Activated naive CD8-positive, alpha-beta T cell (primary cell): ENCODE measurements at regions not wholly inside any gene's neighbourhood (a gene's known extent, or its start where the extent isn't known, plus 50 kb on each side); places are given as distances from the start of the nearest gene placed in this dataset.
"Not testable (repeated sequence)": the region's sequence is repeated elsewhere in the genome, so short reads cannot be mapped to it uniquely, and the experiment has no call there.

Experiments
- H3K27ac Mint-ChIP-seq: one replicate; pipeline ENCODE4 v1.8.0; 2021; ENCODE audit warnings: mixed read lengths
- H3K27me3 Mint-ChIP-seq: one replicate; pipeline ENCODE4 v1.8.0; 2021; ENCODE audit warnings: mixed read lengths
- H3K36me3 Mint-ChIP-seq: one replicate; pipeline ENCODE4 v1.8.0; 2021; ENCODE audit warnings: mixed read lengths
- H3K4me1 Mint-ChIP-seq: one replicate; pipeline ENCODE4 v1.8.0; 2021; ENCODE audit warnings: low read depth, mixed read lengths
- H3K4me3 Mint-ChIP-seq: one replicate; pipeline ENCODE4 v1.8.0; 2021; ENCODE audit warnings: mild to moderate bottlenecking, mixed read lengths
- H3K9me3 Mint-ChIP-seq: one replicate; pipeline ENCODE4 v1.8.0; 2021; ENCODE audit warnings: low read depth, mixed read lengths

DNA sequence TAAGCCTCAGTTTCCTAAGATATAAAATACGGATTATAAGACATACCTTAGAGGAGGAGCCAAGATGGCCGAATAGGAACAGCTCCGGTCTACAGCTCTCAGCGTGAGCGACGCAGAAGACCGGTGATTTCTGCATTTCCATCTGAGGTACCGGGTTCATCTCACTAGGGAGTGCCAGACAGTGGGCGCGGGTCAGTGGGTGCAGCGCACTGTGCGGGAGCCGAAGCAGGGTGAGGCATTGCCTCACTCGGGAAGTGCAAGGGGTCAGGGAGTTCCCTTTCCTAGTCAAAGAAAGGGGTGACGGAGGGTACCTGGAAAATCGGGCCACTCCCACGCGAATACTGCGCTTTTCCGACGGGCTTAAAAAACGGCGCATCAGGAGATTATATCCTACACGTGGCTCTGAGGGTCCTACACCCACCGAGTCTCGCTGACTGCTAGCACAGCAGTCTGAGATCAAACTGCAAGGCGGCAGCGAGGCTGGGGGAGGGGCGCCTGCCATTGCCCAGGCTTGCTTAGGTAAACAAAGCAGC lies 1877.1 kb upstream of the C9orf72 start:
- H3K27ac Mint-ChIP-seq, H3K4me1 Mint-ChIP-seq, H3K4me3 Mint-ChIP-seq, H3K27me3 Mint-ChIP-seq, H3K36me3 Mint-ChIP-seq, H3K9me3 Mint-ChIP-seq: not testable (repeated sequence)

DNA sequence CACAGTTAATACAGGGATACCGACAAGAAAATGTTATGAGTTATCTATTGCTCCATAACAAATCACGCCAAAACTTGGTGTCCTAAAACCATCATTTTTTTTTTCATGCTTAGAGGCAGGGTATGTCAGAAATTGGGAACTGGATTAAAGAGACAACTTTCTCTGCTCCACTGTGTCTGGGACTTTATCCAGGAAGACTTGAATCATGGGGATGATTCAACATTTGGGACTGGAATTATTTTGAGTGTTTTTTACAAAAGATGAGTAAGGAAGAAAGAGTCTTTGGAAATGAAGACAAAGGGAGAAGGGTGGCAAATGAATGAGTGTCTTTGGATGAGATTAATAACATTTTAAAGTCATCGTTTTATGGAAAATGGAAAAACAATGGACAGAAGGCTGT lies 1883.7 kb upstream of the C9orf72 start:
- Mint-ChIP-seq H3K4me1 (no peaks in the 10 kb centered on the region), H3K27ac (no peak overlapping the region), H3K4me3 (no peak overlapping the region), H3K27me3 (no peaks in the 10 kb centered on the region), H3K9me3 (no peaks in the 10 kb centered on the region), H3K36me3 (no peaks in the 10 kb centered on the region)

DNA sequence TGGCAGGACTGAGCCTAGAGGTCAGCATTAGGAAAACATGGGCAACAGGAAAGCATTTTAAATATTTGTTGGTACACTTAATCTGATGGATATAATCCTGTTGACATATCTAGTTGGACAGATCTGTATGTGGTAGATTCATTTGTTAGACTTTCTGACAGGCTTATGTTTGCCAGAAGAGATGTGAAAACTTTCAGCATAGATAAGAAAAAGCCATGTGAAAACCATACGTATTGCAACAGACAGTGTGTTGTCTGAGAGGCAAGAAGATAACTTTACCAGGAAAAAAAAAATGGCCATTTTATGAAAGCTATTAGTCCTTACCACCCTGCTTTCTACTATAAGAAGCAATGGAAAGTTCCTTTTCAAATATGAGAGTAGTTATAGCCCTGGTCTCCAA lies 1902.2 kb upstream of the C9orf72 start:
- Mint-ChIP-seq H3K27me3 (no peaks in the 10 kb centered on the region), H3K36me3 (no peaks in the 10 kb centered on the region), H3K9me3 (peaks cover 12% of the 10 kb centered on the region)

DNA sequence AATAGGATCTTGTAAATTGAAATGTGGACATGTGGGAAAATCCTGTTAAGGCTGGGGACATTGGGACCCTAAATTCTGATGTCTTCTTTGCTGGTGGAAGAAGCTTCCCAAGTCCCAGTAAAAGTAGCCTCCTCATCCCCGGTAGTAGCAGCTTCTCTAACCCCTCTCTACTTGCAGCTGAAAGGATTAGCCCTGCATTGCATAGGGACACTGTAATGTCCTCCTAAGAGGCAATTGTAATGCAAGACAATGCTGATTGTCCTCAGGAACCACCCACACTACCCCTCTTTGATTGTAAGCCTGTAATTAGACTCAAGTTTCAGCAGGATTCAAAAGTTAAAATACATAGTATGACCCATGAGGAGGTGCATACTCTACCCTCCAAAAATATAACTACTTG lies 1938.4 kb upstream of the C9orf72 start:
- Mint-ChIP-seq H3K36me3 (no peaks in the 10 kb centered on the region), H3K4me1 (no peaks in the 10 kb centered on the region), H3K4me3 (no peak overlapping the region), H3K9me3 (no peaks in the 10 kb centered on the region), H3K27ac (no peak overlapping the region), H3K27me3 (no peaks in the 10 kb centered on the region)

More for the DNA sequence above, 1902.2 kb upstream of the C9orf72 start:
- Mint-ChIP-seq H3K4me1 (no peaks in the 10 kb centered on the region), H3K27ac (no peak overlapping the region), H3K4me3 (no peak overlapping the region)

DNA sequence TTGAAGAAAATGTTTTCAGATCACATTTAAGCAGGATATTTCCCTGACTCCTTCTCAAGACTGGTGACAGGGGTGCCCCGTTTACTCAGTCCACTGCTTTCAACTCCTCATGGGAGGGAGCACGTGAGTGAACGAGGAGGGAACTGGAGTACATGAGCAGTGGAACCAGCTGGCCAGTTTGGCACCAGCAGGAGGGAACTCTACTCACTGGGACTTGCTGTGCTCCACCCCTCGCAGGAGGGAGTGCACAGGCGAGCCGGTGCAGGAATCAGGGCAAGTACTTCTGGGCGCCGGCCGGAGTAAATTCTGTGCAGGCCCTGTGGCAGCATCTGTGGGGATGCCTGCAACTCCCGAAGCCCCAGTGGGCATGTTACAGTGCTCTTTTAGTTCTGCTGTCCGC lies 1941.1 kb upstream of the C9orf72 start:
- Mint-ChIP-seq H3K9me3 (no peaks in the 10 kb centered on the region), H3K27ac (no peak overlapping the region), H3K4me1 (no peaks in the 10 kb centered on the region), H3K36me3 (no peaks in the 10 kb centered on the region), H3K27me3 (no peaks in the 10 kb centered on the region), H3K4me3 (no peak overlapping the region)

DNA sequence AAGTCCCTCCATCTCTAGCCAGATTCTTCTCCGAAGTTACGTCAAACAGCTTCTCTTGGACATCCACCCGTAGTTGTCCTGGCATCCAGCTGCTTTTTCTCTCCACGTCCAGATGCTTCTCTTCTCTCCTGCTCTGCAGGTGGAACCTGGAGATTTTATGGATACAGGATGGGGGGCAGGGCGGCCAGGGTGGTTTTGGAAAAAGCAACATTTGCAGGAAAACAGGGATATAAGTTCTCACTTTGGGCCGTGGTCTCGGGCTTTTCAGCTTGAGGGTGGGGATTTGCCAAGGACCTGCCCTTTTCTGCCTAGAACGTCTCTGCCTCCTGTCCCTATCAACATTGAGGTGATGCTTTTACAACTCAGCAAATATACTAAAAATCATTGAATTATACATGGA lies 1941.6 kb upstream of the C9orf72 start:
- no peak overlapping the region for H3K27ac Mint-ChIP-seq
- no peak overlapping the region for H3K4me3 Mint-ChIP-seq
- H3K36me3 Mint-ChIP-seq = no peaks in the 10 kb centered on the region
- no peaks in the 10 kb centered on the region for H3K9me3 Mint-ChIP-seq
- H3K4me1 Mint-ChIP-seq = no peaks in the 10 kb centered on the region
- H3K27me3 Mint-ChIP-seq = no peaks in the 10 kb centered on the region

DNA sequence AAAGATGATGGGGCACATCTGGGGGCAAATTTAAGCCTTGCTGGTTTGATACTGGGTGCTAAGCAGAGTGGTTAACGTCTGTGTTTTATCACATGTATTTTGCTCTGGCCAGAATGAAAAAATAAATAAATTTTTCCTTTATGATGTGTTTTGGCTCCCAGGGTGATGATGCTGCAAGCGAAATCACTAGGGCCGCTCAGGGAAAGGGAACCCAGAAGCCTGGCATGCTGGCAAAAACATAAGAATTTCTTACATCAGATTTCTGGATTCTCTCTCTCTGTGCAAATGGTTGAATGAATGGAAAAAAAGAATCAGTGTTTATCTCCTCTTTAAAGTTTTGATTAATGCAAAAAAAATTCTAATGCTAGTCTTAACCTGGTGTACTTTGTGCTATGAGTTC lies 1975.2 kb upstream of the C9orf72 start:
- H3K27ac Mint-ChIP-seq = no peak overlapping the region
- no peaks in the 10 kb centered on the region for H3K9me3 Mint-ChIP-seq
- H3K36me3 Mint-ChIP-seq = no peaks in the 10 kb centered on the region
- H3K27me3 Mint-ChIP-seq = no peaks in the 10 kb centered on the region
- no peak overlapping the region for H3K4me3 Mint-ChIP-seq
- no peaks in the 10 kb centered on the region for H3K4me1 Mint-ChIP-seq

DNA sequence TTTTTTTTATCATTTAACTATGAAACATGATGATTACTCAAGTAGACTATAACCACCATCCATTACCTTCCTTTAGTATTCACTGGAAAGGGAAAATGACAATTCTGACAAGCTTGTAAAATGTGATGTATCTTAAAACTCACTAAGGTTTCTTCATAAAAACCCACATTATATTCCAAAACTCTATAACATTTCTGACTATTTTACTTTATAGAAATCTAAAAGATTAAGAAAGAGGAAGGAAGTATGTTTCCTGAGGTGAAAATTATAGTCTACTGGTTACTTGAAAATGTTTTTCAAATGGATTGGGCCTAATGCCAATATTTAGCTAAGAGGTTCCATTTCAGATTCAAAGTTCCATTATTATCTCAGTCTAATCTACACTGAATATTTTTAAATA lies 1982.2 kb upstream of the C9orf72 start:
- H3K4me1 Mint-ChIP-seq = no peaks in the 10 kb centered on the region

DNA sequence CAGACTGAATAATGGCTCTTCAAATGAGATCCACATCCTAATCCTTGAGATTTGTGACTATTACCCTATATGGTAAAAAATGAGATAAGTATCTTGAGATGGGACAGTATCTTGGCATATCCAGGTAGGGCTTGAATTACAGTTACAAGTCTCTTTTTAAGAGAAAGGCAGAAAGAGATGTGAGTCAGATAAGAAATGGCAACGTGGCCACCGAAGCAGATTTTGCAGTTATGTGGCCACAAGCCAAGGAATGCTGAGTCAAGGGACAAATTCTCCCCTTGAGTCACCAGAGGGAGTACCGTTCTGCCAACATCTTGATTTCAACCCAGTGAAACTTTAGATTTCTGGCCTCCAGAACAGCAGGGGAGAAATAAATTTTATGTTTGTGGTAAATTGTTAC lies 1983.0 kb upstream of the C9orf72 start:
- no peaks in the 10 kb centered on the region for H3K9me3 Mint-ChIP-seq
- H3K4me3 Mint-ChIP-seq = no peak overlapping the region
- no peaks in the 10 kb centered on the region for H3K36me3 Mint-ChIP-seq
- H3K27ac Mint-ChIP-seq = no peak overlapping the region
- H3K27me3 Mint-ChIP-seq = no peaks in the 10 kb centered on the region
- H3K4me1 Mint-ChIP-seq = no peaks in the 10 kb centered on the region

More for the DNA sequence above, 1982.2 kb upstream of the C9orf72 start:
- no peaks in the 10 kb centered on the region for H3K36me3 Mint-ChIP-seq
- no peaks in the 10 kb centered on the region for H3K27me3 Mint-ChIP-seq
- no peaks in the 10 kb centered on the region for H3K9me3 Mint-ChIP-seq
- H3K27ac Mint-ChIP-seq = no peak overlapping the region
- no peak overlapping the region for H3K4me3 Mint-ChIP-seq

DNA sequence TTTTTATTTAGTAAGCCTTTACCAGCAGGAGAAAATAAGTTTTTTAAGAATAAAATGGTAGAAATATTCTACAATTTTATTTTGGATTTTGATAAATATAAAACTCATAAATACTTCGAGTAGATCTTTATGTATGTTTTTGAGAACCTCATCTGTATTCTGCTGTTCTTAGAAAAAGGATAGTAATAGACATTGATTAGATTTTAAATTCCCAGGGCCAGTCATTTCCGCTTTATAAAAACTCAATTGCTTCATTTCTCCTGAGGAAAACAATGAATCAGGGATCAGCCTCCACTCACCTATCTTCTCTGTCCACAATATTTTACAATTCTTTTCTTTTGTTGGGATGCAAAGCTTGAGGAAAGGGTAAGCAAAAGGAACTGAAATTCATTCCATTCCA lies 1983.5 kb upstream of the C9orf72 start:
- Mint-ChIP-seq H3K27me3 (no peaks in the 10 kb centered on the region), H3K4me3 (no peak overlapping the region), H3K36me3 (no peaks in the 10 kb centered on the region), H3K27ac (no peak overlapping the region), H3K4me1 (no peaks in the 10 kb centered on the region), H3K9me3 (no peaks in the 10 kb centered on the region)

DNA sequence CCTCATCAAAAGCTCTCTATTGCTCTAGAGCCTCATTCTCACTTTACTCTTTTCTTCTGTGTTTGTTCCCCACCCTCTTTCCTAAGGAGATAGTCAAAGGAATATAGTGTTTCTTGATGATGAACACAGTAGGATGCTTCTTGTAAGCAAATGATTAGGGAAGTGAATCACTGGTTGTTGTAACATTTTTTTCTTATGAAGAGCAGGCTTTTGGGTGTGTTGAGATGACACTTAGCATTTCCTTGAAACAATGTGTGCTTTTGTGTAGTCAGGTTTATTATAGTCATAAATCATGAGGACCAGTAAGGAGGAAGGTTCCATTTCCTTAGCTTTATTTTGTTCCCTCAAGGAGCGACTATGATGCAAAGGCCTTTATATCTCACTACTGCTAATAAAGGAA lies 1991.3 kb upstream of the C9orf72 start:
- Mint-ChIP-seq H3K4me3 (no peak overlapping the region), H3K27me3 (no peaks in the 10 kb centered on the region), H3K27ac (no peak overlapping the region), H3K9me3 (peaks cover 6% of the 10 kb centered on the region), H3K4me1 (no peaks in the 10 kb centered on the region), H3K36me3 (no peaks in the 10 kb centered on the region)

DNA sequence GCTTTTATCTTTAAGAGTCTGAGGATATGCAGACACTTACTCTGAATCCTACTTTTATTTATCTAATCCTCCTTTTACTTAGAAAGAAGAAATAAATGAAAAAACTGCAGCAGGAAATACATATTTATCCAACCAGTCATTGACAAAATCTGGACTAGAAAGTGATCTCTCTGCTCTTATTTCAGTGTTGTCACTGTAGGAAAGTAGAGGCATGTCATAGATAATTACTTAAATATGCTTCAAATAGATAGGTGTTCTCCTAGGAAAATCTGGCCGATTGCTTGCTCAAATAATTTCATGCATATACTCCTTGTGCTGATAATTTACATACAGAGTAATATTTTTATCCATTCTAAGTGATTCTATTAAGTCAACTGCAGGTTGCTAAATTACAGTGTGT lies 2001.9 kb upstream of the C9orf72 start:
- Mint-ChIP-seq H3K4me3 (no peak overlapping the region), H3K27ac (no peak overlapping the region), H3K36me3 (no peaks in the 10 kb centered on the region), H3K27me3 (no peaks in the 10 kb centered on the region), H3K9me3 (peaks cover 5% of the 10 kb centered on the region), H3K4me1 (no peaks in the 10 kb centered on the region)

DNA sequence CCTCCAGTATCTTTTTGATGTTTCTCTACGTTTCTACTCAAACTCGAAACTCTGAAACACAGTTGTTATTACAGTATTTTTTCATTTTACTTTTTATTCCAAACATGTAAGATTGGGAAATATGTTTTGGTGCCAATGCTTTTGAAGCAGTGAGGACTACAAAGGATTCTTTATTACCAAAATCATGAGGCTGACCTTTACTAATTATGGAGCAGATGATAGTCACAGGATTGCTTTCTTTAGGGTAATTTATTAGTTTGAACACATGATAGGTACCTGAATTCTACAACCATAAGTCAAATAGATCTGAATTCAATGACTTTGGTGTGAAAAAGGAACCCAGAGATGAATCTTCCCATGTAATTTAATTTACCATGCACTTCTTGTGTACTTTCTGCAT lies 2015.1 kb upstream of the C9orf72 start:
- no peak overlapping the region for H3K27ac Mint-ChIP-seq
- peaks cover 7% of the 10 kb centered on the region for H3K9me3 Mint-ChIP-seq
- H3K27me3 Mint-ChIP-seq = no peaks in the 10 kb centered on the region
- H3K4me3 Mint-ChIP-seq = no peak overlapping the region
- no peaks in the 10 kb centered on the region for H3K4me1 Mint-ChIP-seq
- H3K36me3 Mint-ChIP-seq = no peaks in the 10 kb centered on the region

DNA sequence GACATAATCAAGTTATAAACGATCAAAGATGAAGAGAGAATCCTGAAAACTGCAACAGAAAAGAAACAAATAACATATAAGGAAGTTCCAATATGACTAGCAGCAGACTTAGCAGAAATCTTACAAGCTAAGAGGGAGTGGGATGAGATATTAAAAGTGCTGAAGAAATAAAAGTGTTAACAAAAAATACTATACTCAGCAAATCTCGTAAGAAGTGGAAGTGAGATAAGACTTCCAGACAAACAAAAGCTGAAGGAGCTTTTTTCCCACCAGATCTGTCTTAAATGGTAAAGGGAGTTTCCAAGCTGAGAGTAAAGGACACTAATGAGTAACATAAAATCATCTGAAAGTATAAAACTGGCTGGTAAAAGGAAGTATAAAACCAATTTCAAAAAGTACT lies 2036.0 kb upstream of the C9orf72 start:
- Mint-ChIP-seq H3K9me3 (peaks cover 28% of the 10 kb centered on the region), H3K4me1 (no peaks in the 10 kb centered on the region), H3K36me3 (no peaks in the 10 kb centered on the region), H3K27me3 (no peaks in the 10 kb centered on the region), H3K4me3 (no peak overlapping the region), H3K27ac (no peak overlapping the region)

DNA sequence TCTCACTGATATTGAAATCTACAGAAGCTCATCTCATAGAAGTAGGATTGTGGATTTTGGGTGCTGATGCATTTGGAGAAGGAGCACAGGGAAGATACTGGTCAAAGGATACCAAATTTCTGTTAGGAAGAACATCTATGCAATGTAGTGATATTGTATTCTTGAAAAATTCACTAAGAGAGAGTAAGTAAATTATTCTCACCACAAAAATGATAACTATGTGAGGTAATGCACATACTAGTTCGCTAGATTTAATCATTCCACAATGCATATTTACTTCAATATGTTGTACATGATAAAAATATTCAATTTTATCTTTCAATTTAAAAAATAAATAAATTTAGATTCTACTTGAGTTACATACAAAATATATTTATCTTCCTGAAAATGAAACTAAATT lies 2040.5 kb upstream of the C9orf72 start:
- H3K27me3 Mint-ChIP-seq = no peaks in the 10 kb centered on the region

DNA sequence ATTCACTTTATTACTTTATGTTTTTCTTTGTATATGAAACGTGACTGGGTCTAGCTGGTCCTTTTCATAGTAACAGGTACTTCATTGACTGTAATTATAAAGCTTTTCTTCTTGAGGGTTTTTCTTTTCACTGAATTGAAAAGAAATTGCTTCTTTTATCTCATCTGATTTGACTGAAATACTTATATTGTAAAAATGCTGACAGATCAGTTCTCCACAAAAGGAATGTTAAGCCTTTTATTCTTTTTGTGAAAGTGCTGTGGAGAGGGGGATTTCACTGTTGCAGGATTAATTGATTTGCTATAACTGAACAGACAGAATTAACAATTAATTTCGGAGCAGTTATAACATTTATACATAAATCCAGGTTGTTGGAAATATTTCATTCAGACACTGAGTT lies 2043.6 kb upstream of the C9orf72 start:
- Mint-ChIP-seq H3K9me3 (peaks cover 10% of the 10 kb centered on the region), H3K27me3 (no peaks in the 10 kb centered on the region), H3K4me1 (no peaks in the 10 kb centered on the region), H3K36me3 (no peaks in the 10 kb centered on the region), H3K27ac (no peak overlapping the region), H3K4me3 (no peak overlapping the region)

More for the DNA sequence above, 2040.5 kb upstream of the C9orf72 start:
- Mint-ChIP-seq H3K4me3 (no peak overlapping the region), H3K36me3 (no peaks in the 10 kb centered on the region), H3K27ac (no peak overlapping the region), H3K9me3 (peaks cover 26% of the 10 kb centered on the region), H3K4me1 (no peaks in the 10 kb centered on the region)
